Vagina (tissue), 2 donors: ENCODE measurements at regions not wholly inside any gene's neighbourhood (a gene's known extent, or its start where the extent isn't known, plus 50 kb on each side); places are given as distances from the start of the nearest gene placed in this dataset.

ENCODE experiments used
- POLR2A ChIP-seq, 2 donors: fragments of 450-650 bp; IDR thresholded peaks; one replicate each; pipeline ENCODE4 v1.6.1; 2017; ENCODE audit warnings: antibody characterized with exemption in 2 of 2, mild to moderate bottlenecking in 2 of 2, moderate library complexity in 2 of 2
- POLR2AphosphoS5 ChIP-seq, 2 donors: sonication (generic); formaldehyde crosslinking; IDR thresholded peaks; one replicate each; pipeline ENCODE4 v1.9.0; 2017; ENCODE audit warnings: antibody characterized with exemption in 2 of 2, mild to moderate bottlenecking in 2 of 2, low read depth in 1 of 2; ENCODE audit not compliant: insufficient read depth in 1 of 2

DNA sequence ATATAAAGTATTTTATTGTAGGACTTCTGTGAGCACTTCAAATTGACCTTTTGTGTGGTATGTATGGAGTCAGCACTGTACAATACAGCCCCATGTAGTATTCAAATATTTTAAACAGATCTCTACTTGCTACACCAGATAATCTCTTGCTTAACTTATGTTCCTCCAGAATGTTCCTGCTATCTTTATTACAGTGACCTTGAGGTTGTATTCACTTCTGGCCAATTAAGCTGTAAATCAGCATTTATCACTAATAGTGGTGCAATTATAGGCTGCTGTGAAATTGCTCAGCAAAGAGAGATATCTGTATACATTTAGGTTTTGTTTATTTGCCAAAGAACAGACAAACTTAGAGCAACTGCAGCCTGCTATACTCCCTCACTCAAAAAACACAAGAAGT is 1218.6 kb downstream of the PCDH17 start:
- TF ChIP-seq POLR2A (IDR thresholded peaks at IDR 0.05) (no peak), POLR2AphosphoS5 (IDR thresholded peaks at IDR 0.05; ENCODE audit: insufficient read depth in 1 of 2, low read depth in 1 of 2) (no peak)
